ENCODE measurements at regions not wholly inside any gene's neighbourhood (a gene's known extent, or its start where the extent isn't known, plus 50 kb on each side); places are given as distances from the start of the nearest gene placed in this dataset.

- Mint-ChIP-seq H3K36me3 (ENCODE audit: unreplicated experiment) (no peaks in the 10 kb centered on the region), H3K27ac (ENCODE audit: unreplicated experiment) (no peak overlapping the region)
Observed at GRCh38 chr16:62254847-62255246, 218.6 kb upstream of the CDH8 start.

GRCh38 chr16:62254372-62254771, 218.1 kb upstream of the CDH8 start:
- Mint-ChIP-seq H3K36me3 (ENCODE audit: unreplicated experiment) (no peaks in the 10 kb centered on the region), H3K9me3 (ENCODE audit: unreplicated experiment) (no peaks in the 10 kb centered on the region), H3K27me3 (ENCODE audit: unreplicated experiment) (peaks cover 4% of the 10 kb centered on the region), H3K27ac (ENCODE audit: unreplicated experiment) (no peak overlapping the region), H3K4me1 (ENCODE audit: unreplicated experiment) (no peaks in the 10 kb centered on the region), H3K4me3 (ENCODE audit: unreplicated experiment) (no peak overlapping the region)
- TF ChIP-seq CTCF (IDR thresholded peaks at IDR 0.05) = no peak
- no peak for DNase-seq (ENCODE audit: extremely low spot score, unreplicated experiment)

More at GRCh38 chr16:62254847-62255246, 218.6 kb upstream of the CDH8 start:
- no peak overlapping the region for H3K4me3 Mint-ChIP-seq (ENCODE audit: unreplicated experiment)
- no peak for DNase-seq (ENCODE audit: extremely low spot score, unreplicated experiment)
- TF ChIP-seq CTCF (IDR thresholded peaks at IDR 0.05) = no peak
- no peaks in the 10 kb centered on the region for H3K4me1 Mint-ChIP-seq (ENCODE audit: unreplicated experiment)
- no peaks in the 10 kb centered on the region for H3K9me3 Mint-ChIP-seq (ENCODE audit: unreplicated experiment)
- H3K27me3 Mint-ChIP-seq (ENCODE audit: unreplicated experiment) = peaks cover 4% of the 10 kb centered on the region

GRCh38 chr16:62253966-62254365, 217.7 kb upstream of the CDH8 start:
- no peak for TF ChIP-seq CTCF (IDR thresholded peaks at IDR 0.05)
- H3K9me3 Mint-ChIP-seq (ENCODE audit: unreplicated experiment) = no peaks in the 10 kb centered on the region
- DNase-seq (ENCODE audit: extremely low spot score, unreplicated experiment) = no peak
- H3K27ac Mint-ChIP-seq (ENCODE audit: unreplicated experiment) = no peak overlapping the region
- H3K36me3 Mint-ChIP-seq (ENCODE audit: unreplicated experiment) = no peaks in the 10 kb centered on the region
- no peaks in the 10 kb centered on the region for H3K4me1 Mint-ChIP-seq (ENCODE audit: unreplicated experiment)
- H3K4me3 Mint-ChIP-seq (ENCODE audit: unreplicated experiment) = no peak overlapping the region
- peaks cover 4% of the 10 kb centered on the region for H3K27me3 Mint-ChIP-seq (ENCODE audit: unreplicated experiment)

GRCh38 chr16:62249069-62249468, 212.8 kb upstream of the CDH8 start:
- Mint-ChIP-seq H3K27ac (ENCODE audit: unreplicated experiment) (no peak overlapping the region), H3K4me1 (ENCODE audit: unreplicated experiment) (no peaks in the 10 kb centered on the region), H3K36me3 (ENCODE audit: unreplicated experiment) (no peaks in the 10 kb centered on the region), H3K9me3 (ENCODE audit: unreplicated experiment) (peaks cover 4% of the 10 kb centered on the region), H3K27me3 (ENCODE audit: unreplicated experiment) (peaks cover under 1% of the 10 kb centered on the region), H3K4me3 (ENCODE audit: unreplicated experiment) (no peak overlapping the region)
- no peak for DNase-seq (ENCODE audit: extremely low spot score, unreplicated experiment)
- no peak for TF ChIP-seq CTCF (IDR thresholded peaks at IDR 0.05)

GRCh38 chr16:62240722-62241121, 204.5 kb upstream of the CDH8 start:
- Mint-ChIP-seq H3K27me3 (ENCODE audit: unreplicated experiment) (no peaks in the 10 kb centered on the region), H3K4me1 (ENCODE audit: unreplicated experiment) (no peaks in the 10 kb centered on the region), H3K36me3 (ENCODE audit: unreplicated experiment) (no peaks in the 10 kb centered on the region), H3K9me3 (ENCODE audit: unreplicated experiment) (peaks cover 4% of the 10 kb centered on the region), H3K27ac (ENCODE audit: unreplicated experiment) (no peak overlapping the region), H3K4me3 (ENCODE audit: unreplicated experiment) (no peak overlapping the region)
- no peak for DNase-seq (ENCODE audit: extremely low spot score, unreplicated experiment)
- no peak for TF ChIP-seq CTCF (IDR thresholded peaks at IDR 0.05)
